NCI-H2171 (cell line): ENCODE measurements at regions not wholly inside any gene's neighbourhood (a gene's known extent, or its start where the extent isn't known, plus 50 kb on each side); places are given as distances from the start of the nearest gene placed in this dataset.

Experiments used
- DNase-seq: peaks from one replicate; lab custom pipeline; 2025; lab: John Stamatoyannopoulos, UW

DNA sequence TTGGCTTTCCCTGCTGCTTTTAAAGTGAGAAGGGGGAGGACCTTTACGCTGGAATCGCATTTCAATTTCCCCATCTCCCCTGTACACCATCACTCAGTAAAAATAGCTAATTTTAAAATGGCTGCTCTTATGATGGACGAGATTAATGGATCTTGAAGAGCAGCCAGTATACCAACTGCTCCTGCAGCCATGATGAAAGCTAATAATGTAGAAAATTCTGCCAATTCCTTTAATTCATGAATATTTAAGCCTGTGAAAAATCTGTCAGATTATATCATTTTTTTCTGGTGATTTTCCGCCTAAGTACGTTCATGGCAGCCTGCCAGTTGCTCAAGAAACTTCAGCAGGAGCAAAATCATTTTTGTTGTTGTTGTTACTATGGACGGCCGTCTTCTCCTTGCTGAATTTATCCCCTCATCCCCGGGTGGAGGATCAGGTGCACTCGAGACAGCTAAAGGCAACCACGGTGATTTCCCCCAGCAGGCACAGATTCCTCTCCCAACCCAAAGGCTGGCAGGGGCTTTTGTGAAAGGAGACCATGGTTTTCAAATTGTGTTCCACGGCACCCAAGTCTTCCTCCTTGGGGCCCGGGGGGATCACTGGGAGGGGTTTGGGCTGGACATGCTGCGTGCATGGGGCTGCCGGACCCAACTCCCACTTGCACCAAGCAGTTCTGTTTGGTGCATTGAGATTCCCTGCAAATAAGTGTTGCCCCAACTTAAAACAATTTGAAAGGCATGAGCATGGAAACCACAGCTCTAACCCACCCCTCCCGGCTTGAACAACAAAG, 289.6 kb downstream of the UACA start:
- no peak for DNase-seq

DNA sequence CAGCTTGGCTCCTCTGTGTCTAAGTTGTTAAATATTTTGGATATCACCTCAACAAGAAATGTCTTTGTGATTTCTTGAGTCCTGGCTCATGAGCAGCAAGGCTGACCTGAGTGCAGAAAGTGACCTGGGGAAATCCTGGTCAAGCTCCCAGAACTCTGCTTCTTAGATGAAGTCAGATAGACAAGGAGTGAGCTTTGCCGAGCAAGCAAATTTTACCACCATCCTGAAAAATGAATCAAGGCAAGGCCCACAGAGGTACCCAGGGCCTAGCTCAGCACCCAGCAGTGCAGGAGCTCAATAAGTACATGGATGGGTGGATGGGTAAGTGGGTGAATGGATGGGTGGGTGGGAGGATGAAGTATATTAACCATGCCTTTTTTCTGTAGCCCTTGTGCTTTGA, 291.8 kb downstream of the UACA start:
- no peak for DNase-seq

DNA sequence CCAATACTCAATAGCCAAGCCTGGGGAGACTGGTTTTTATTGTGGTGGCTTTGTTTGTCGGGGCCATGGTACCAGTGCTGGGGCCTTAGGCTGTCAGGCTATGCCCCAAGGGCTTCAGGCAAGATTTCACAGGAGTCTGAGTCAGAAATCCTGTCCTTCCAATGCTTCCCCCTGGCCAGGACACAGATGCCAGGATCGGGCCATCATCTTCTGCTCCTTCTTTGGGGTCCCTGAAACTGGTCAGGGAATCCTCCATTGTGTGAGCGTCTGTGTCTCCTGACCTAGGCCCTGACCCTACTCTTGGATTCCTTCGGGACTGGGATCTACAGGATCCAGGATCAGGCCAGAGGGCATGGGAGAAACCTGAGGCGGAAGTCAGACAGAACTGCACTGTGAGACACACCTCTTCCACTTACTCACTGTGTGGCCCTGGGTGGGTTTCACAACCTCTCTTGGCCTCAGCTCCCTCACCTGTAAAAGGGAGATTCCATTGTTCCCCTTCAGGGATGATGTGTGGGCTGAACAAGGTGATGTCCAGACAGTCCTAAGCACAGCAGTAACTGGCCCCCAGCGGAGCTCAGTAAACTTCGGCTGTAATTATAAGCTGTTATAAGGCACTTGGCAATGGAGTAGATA, 292.7 kb downstream of the UACA start:
- DNase-seq, result no peak

DNA sequence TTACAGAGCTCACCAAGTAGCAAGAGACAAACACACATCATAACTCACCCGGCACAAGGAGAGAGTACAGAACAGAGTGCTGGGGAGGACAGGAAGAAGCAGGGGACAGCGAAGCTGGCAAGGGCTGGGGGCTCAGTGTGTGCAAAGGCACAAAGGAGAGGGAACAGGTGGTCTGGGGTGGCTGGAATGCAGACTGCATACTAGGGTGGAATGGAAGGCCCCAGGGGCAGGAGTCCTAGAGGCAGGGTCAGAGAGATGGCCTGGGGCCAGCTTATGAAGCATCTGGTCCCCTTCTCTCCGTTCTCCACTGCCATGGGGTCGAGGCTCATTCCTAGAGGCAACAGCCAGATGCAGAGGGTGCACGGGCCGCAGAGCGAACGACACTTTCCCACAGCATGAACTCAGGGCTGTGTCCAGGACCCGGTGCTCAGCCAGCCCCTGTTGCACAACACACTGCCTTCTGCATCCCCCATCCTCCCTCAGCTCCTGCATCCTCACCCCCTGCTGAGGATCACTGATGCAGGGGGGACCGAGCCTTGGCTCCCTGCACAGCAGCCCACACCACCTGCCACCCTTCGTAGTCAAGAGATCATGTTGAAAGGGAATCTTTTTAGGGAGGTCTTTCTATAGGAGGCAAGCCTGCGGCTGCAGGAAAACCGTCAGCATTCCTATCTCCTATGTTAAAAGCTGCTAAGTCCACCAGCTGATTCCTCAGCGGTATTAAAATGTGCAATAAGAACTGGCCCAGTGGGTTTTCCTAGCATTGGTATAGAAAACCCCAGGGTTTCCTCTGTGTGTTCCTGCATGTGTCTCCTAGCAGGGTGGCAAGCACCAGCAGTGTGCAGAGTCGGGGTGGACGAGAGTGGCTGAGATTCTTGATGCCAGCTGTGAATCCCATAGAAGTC, 293.5 kb downstream of the UACA start:
- peak; percentile 57 for DNase-seq

DNA sequence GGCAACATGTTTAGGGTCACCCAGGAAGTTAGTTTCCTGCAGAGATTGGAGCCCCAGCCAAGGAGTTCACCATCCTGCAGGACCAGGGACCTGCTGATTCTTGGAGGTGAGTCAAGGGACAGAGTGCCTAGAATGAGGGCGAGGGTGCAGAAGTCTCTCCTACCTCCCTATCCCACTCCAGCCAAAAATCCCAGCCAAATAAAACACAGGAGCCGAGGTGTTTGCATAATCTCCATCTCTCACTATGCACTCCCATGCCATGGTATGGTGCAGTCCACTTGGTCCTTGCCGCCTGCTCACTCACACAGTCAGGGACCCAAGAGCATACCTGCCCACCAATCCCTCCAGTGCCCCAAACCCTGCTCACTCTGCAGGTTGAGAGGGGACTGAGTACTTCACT, 294.2 kb downstream of the UACA start:
- DNase-seq, result no peak

DNA sequence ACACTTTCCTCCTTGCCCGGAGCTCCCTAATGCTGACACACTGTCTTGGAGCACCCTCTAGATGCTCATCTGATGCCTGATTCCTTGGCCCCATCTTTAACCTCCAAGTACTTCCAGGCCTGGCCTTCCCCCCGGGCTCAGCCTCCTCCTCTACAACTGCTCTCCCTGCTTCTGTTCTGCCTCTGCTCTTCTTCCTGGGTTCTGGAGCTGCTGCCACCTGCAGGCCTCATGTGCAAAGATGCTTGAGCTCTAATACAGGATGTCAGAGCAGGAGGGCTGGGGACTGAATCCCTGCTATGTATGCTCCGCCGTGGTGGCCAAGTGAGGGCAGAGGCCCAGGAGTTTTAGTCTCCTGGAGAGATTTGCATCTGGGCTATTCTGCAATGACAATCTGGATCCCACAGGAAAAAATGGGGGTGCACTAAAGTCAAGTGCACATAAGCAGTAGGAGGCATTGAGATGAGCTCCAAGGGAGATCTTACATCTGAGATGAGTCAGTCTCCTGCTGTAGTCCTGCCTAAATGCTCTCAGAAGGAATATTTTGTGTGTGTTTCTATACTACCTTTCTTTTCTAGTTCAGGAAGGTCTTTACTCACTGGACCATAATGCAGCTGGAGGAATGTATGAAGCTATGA, 296.3 kb downstream of the UACA start:
- peak; percentile 29 for DNase-seq

DNA sequence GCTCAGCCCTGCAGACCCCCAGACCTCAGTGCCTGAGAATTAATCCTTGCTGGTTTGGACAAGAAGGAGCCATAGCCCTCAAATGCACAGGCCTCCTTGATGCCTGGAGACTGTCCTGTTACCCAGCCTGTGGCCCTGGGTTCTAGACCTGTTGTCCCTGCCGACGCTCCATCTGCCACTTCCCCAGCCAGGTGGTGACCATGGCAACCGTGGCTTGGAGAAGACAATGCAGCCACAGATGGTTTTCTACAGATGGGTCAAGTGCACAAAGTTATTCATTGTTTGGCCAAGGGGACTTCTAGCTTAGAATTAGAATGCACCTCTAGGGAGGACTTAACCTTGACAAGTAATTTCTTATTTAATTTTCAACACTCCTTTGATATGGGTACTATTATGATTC, 297.1 kb downstream of the UACA start:
- DNase-seq, result peak; percentile 25

DNA sequence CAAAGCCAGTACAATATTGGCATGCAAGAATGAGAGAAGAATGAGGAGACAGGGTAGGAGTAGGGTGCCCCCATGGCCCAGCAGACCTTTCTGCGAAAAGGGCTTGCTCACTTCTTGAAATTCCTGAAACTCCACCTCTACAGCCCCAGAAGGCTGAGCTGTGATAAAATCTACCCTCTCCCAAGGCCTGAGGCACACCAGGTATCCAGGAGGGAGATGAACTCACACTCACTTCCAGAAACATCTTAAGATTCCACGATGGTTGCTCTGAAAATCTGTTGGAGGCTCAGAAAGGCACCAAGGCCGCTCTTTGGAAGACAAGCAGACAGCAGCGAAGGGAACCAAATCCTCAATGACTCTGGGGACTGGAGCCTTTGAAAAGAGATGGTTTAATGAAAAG, 297.5 kb downstream of the UACA start:
- no peak for DNase-seq

DNA sequence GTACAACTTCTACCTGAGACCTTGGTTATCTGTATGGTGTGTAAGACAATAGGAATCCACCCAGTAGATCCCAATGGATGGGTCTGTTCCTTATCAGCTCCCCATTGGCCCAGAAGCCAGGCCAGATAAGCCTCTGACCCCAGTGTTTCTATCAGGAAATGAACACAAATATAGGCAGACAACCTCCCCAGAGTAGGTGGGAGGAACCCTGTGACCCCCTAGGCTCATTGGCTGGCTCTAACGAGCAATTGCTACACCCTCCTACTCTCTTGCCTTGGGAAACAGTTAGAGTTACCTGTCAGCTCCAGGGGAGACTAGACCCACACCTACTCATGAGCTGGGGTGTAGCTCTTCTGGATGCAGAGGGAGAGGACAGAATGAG, 299.9 kb downstream of the UACA start:
- DNase-seq, result no peak

DNA sequence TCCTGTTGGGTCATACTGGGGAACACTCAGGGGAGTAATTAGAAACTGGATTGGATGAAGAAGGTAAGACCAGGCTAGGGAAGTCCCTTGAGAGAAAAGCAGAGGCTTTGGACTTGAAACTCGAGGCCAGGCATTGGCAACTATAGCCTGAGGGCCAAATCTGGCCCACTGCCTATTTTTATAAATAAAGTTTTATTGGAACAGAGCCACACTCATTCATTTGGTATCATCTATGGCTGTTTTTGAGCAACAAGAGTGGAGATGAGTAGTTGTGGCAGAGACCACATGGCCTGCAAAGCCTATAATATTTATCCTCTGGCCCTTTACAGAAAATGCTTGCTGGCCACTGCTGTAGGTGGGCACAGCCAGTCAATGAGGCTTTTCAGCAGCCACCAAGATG, 301.4 kb downstream of the UACA start:
- DNase-seq, result no peak

DNA sequence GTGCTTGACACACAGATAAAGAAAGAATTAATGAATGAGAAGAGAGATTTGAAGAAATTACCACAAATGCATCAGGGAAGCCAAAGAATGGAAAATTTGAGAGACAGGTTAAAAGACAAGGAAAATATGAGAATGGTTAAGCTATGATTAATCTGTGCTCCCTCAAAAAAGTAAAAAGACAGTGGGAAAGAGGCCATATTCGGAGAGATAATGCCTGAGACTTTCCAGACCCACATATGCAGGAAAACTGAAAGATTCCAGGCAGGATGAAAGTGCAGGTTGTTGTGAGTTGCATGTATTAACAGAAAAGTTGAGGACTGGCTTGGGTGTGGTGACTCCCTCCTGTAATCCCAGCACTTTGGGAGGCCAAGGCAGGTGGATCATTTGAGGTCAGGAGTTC, 302.3 kb downstream of the UACA start:
- DNase-seq, result no peak

DNA sequence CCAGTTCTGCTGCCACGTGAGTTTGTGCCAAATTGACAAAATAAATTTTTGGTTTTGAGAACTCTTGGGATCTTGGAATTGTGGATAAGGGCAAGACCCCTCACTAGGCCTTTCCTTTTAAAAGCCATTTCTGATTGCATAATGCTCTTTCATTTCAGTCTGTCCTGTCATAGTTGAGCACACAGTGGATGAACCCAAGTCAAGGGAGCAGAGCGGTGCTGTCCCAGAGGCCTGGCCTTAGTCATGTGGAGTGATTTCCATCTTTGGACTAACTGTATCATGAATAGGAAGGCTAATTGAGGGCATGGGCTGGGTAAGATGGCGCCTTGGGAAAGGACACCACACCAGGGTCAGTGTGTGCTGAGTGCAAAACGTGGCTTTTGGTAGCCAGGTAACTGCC, 304.0 kb downstream of the UACA start:
- DNase-seq, result no peak

DNA sequence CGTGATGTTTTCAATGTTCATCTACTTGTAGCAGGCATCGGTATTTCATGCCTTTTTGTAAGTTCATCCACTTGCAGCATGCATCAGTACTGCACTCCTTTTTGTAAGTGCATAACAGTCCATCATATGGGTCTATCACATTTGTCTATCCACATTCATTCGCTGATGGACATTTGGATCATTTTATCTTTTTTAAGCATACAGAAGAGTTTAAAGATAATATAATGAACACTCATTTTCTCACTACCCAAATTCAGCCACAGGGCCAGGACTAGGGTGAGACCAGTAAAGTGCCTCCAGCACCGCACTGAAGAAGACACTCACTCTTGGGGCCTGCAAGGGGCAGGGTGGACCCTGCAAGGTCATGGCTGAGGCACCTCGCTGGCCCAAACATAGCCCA, 309.6 kb downstream of the UACA start:
- DNase-seq, result no peak

DNA sequence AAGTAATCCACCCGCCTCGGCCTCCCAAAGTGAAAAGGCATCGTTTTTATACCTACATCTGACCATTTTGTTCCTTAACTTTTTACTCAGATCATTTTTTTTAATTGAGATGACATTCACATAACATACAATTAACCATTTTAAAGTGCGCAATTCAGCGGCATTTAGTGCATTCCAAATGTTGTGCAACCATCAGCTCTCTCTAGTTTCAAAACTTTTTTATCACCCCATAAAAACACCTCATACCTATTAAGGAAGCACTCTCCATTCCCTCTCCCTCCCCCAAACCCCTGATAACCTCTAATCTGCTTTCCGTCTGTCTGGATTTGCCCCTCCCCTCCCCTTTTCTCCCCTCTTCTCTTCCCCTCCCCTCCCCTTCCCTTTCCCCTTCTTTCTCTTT, 310.1 kb downstream of the UACA start:
- DNase-seq, result no peak

DNA sequence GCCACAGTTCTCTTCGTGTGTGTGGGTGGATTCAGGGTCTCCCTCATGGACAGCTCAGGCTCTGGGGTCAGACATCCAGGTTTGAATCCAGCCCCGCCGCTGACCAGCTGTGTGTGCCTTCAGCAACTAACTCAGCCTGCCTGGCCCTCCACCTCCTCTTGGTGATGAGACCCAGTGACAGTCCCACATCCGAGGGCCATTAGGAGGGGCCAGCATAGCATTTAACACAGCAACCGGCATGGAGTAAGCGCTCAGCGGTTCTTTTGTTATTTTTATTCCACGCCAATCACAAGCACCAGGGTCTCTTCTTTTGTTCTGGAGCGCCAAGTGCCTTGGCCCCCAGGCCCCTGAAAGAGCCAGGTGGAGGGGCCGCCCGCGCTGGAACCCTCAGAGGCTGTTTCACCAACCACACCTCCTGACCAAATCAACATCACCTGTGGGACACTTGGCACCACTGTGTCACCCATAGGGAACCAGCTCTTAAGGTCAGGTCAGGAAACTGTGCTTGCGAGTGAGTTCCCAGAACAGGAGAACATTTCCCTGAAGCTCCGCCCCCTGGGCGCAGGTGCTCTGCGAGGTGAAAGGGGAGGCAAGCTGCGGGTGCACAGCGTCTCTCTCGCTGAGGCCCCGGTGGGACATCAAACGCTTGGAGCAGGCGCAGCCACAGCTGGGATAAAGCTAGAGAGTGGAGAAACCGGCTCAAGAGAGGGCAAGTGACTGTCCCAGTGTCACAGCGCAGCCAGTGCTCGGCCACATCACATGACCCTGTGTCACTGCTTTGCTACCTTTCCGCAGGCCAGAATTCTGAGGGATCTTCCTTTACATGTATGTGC, 311.3 kb downstream of the UACA start:
- DNase-seq, result no peak

DNA sequence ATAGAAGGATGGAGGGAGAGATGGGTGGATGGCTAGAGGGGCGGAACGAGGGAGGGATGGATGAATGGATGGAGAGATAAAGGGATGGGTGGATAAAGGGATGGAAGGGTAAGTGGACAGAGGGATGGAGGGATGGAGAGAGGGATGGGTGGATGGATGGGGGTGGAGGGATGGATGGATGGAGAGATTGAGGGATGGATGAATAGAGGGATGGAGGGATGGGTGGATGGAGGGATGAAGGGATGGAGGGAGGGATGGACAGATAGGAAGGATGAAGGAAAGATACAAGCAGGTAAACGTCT, 313.3 kb downstream of the UACA start:
- no peak for DNase-seq

DNA sequence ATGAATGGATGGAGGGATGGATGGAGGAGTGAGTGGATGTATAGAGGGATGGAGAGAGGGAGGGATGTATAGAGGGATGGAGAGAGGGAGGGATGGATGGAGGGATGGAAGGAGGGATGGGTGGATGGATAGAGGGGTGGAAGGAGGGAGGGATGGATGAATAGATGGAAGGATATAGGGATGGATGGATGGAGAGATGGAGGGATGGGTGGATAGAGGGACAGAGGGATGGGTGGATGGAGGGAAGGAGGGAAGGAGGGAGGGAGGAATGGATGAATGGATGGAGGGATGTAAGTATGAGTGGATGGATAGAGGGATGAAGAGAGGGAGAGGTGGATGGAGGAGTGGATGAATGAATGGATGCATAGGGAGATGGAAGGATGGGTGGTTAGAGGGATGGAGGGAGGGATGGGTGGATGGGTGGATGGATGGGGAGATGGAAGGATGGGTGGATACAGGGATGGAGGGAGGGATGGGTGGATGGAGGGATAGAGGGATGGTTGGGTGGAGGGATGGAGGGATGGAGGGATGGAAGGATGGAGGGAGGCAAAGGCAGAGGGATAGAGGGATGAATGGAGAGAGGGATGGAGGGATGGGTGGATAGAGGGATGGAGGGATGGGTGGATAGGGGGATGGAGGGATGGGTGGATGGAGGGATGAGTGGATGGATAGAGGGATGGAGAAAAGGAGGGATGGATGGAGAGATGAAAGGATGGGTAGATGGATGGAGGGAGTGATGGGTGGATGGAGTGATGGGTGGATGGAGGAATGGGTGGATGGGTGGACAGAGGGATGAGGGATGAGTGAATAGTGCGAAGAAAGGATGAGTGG, 313.8 kb downstream of the UACA start:
- no peak for DNase-seq

DNA sequence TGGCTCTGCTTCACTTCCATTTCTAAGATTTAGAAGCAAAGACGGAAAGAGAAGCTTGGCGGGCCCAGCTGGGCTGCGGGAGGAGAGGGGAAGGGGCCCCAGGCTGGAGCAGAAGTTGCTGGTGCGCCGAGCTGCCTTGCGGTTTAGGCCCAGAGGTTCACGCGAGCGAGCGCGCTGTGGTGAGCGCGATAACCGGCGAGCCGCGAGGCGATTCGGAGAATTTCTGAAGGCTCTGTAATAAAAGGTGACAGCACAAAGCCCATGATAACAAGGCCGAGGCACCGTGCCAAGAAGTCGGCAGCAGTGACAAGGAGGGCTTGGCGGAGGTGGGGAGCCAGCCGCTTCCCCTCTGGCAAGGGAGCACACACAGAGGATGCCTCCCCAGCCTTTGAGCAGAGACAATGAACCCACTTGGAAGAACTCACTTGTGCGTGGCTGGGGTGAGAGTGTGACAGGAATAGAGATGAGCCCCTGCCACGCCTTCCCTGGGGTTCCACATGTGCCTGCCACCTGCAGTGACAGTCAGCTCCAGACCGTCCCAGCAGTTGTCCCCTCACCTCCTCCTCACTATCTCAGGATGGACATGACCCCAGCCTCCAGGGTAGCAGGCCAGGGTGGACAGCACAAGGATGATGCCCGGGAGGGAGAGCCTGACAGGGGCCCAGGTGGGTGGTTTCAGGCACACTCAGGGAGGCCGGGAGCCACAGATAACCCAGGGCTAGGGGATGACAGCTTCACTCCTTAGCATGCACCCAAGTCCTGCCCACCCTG, 315.2 kb downstream of the UACA start:
- DNase-seq, result peak; percentile 37

DNA sequence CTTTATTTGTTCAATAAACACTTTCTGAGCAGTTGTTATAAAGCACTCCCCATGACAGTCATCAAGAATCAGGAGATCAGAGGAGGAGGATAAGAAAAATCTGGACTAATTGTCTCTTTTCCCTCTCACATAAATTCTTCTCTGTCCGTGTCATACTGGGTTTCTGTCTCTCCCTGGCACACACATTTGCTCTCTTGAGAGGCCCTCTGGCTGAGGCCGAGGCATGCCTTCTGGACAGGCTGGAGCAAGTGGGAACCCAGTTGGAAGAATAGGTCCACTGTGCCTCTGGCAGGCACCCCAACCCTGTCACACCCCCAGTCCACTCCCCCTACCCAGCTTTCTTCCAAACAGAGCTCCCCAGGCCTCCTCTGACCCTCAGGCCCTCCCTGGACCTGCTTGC, 315.8 kb downstream of the UACA start:
- DNase-seq, result no peak

DNA sequence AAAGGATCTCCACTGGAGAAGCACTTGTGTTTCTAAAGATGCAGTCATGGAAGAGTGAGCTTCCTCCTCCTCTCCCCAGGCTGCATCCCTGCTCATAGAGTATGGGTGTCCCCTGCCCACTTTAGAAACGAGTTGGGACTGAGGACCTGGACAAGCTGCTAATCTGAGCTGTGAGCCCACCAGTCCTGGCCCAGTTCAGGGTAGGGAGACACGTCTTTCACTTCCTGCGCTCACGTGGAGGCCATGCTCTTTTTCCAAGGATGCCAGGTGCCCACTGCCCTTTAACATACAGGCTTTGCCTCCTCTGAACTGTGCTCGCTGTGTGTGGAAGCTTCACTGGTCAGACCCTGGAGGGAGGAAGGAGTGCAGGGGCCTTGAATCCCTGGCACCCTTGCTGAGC, 316.3 kb downstream of the UACA start:
- no peak for DNase-seq
